Right kidney (tissue), 1 donor: ENCODE measurements at regions not wholly inside any gene's neighbourhood (a gene's known extent, or its start where the extent isn't known, plus 50 kb on each side); places are given as distances from the start of the nearest gene placed in this dataset.
"Not testable (repeated sequence)": the region's sequence is repeated elsewhere in the genome, so short reads cannot be mapped to it uniquely, and the experiment has no call there.

Source experiments
- DNase-seq: peaks from one replicate; pipeline ENCODE4 v3.0.0-alpha.2; 2016

GRCh38 chr16:66205287-66206231 lies 160.9 kb upstream of the CDH5 start:
- DNase-seq, result no peak

- DNase-seq, result no peak
These were observed 161.7 kb upstream of the CDH5 start for GRCh38 chr16:66204756-66205155.

GRCh38 chr16:66203476-66203875 lies 163.0 kb upstream of the CDH5 start:
- DNase-seq, result no peak

GRCh38 chr16:66199189-66199588 lies 167.3 kb upstream of the CDH5 start:
- no peak for DNase-seq

GRCh38 chr16:66198641-66199040 lies 167.8 kb upstream of the CDH5 start:
- DNase-seq, result no peak

GRCh38 chr16:66197668-66198278 lies 168.7 kb upstream of the CDH5 start:
- DNase-seq, result no peak

- DNase-seq, result no peak
These were observed 169.7 kb upstream of the CDH5 start for GRCh38 chr16:66196770-66197169.

GRCh38 chr16:66194866-66195265 lies 171.6 kb upstream of the CDH5 start:
- DNase-seq, result no peak

GRCh38 chr16:66193543-66194229 lies 172.8 kb upstream of the CDH5 start:
- no peak for DNase-seq

GRCh38 chr16:66190411-66190810 lies 176.1 kb upstream of the CDH5 start:
- no peak for DNase-seq

- DNase-seq, result no peak
These were observed 176.5 kb upstream of the CDH5 start for GRCh38 chr16:66189951-66190350.

- DNase-seq, result peak; percentile 25
These were observed 177.4 kb upstream of the CDH5 start for GRCh38 chr16:66188917-66189725.

- DNase-seq, result no peak
These were observed 180.2 kb upstream of the CDH5 start for GRCh38 chr16:66186251-66186785.

GRCh38 chr16:66182592-66182991 lies 183.9 kb upstream of the CDH5 start:
- no peak for DNase-seq

- DNase-seq, result no peak
These were observed 189.8 kb upstream of the CDH5 start for GRCh38 chr16:66176731-66177130.

- no peak for DNase-seq
These were observed 190.4 kb upstream of the CDH5 start for GRCh38 chr16:66176111-66176510.

- DNase-seq, result no peak
These were observed 190.9 kb upstream of the CDH5 start for GRCh38 chr16:66175636-66176035.

GRCh38 chr16:66175058-66175457 lies 191.4 kb upstream of the CDH5 start:
- DNase-seq, result no peak

- DNase-seq, result not testable (repeated sequence)
These were observed 192.7 kb upstream of the CDH5 start for GRCh38 chr16:66173796-66174195.

GRCh38 chr16:66173181-66173580 lies 193.3 kb upstream of the CDH5 start:
- not testable (repeated sequence) for DNase-seq

- no peak for DNase-seq
These were observed 194.0 kb upstream of the CDH5 start for GRCh38 chr16:66172463-66172862.

GRCh38 chr16:66171578-66171977 lies 194.9 kb upstream of the CDH5 start:
- DNase-seq, result no peak
